Hepatocyte (in vitro differentiated cells): ENCODE measurements at regions not wholly inside any gene's neighbourhood (a gene's known extent, or its start where the extent isn't known, plus 50 kb on each side); places are given as distances from the start of the nearest gene placed in this dataset.

ENCODE experiments used
- DNase-seq: peaks from one replicate; pipeline ENCODE4 v3.0.0-alpha.2; 2016; ENCODE audit warnings: low spot score
- H2AFZ ChIP-seq: fragments of 200-600 bp; sonication (generic); 2 replicates; pipeline ENCODE4 v1.6.0; 2016; ENCODE audit warnings: antibody characterized with exemption, mild to moderate bottlenecking
- H3K27ac ChIP-seq: fragments of 200-600 bp; sonication (generic); 2 replicates; pipeline ENCODE4 v1.5.1; 2016; ENCODE audit warnings: mild to moderate bottlenecking
- H3K27me3 ChIP-seq: fragments of 200-600 bp; sonication (generic); 2 replicates; pipeline ENCODE4 v1.6.1; 2016
- H3K36me3 ChIP-seq: fragments of 200-600 bp; sonication (generic); replicated peaks from 2 replicates; pipeline ENCODE4 v1.5.1; 2016; ENCODE audit warnings: low read depth; ENCODE audit not compliant: insufficient read depth
- H3K4me1 ChIP-seq: fragments of 200-600 bp; sonication (generic); 2 replicates; pipeline ENCODE4 v1.5.1; 2016; ENCODE audit warnings: mild to moderate bottlenecking, moderate library complexity; ENCODE audit not compliant: insufficient read depth
- H3K4me2 ChIP-seq: fragments of 200-600 bp; sonication (generic); 2 replicates; pipeline ENCODE4 v1.6.0; 2016
- H3K4me3 ChIP-seq: fragments of 200-600 bp; sonication (generic); 2 replicates; pipeline ENCODE4 v1.5.1; 2016; ENCODE audit warnings: mild to moderate bottlenecking
- H3K79me2 ChIP-seq: fragments of 200-600 bp; sonication (generic); 2 replicates; pipeline ENCODE4 v1.6.0; 2017; ENCODE audit warnings: mild to moderate bottlenecking
- H3K9me2 ChIP-seq: fragments of 200-600 bp; sonication (generic); replicated peaks from 2 replicates; pipeline ENCODE4 v1.6.0; 2017; ENCODE audit warnings: mild to moderate bottlenecking; ENCODE audit not compliant: insufficient read depth
- H3K9me3 ChIP-seq: fragments of 200-600 bp; sonication (generic); 2 replicates; pipeline ENCODE4 v1.5.1; 2016; ENCODE audit warnings: low read depth, mild to moderate bottlenecking
- H4K20me1 ChIP-seq: fragments of 200-600 bp; sonication (generic); 2 replicates; pipeline ENCODE4 v1.6.0; 2016; ENCODE audit warnings: mild to moderate bottlenecking; ENCODE audit not compliant: insufficient read depth, poor library complexity, severe bottlenecking
- EZH2 ChIP-seq: fragments of 200-600 bp; sonication (generic); IDR thresholded peaks from 2 replicates; pipeline ENCODE4 v1.6.1; 2016; ENCODE audit warnings: antibody characterized with exemption, mild to moderate bottlenecking, borderline replicate concordance
- EZH2phosphoT487 ChIP-seq: fragments of 200-600 bp; sonication (generic); IDR thresholded peaks from one replicate; pipeline ENCODE4 v1.6.1; 2018; ENCODE audit warnings: antibody characterized with exemption, mild to moderate bottlenecking, low read depth, moderate library complexity; ENCODE audit not compliant: unreplicated experiment, severe bottlenecking
- WGBS: methylation state at CpG from one replicate; pipeline ENCODE4 v1.1.6; 2016; ENCODE audit warnings: low lambda C conversion rate; ENCODE audit errors: missing lambda C conversion rate; 5-methylcytosine and 5-hydroxymethylcytosine counted together
- TF ChIP-seq, protein P1 (sequence below): fragments of 200-600 bp; sonication (generic); IDR thresholded peaks from 2 replicates; pipeline ENCODE4 v1.5.1; 2016; ENCODE audit warnings: antibody characterized with exemption, mild to moderate bottlenecking; ENCODE audit not compliant: poor library complexity

DNA sequence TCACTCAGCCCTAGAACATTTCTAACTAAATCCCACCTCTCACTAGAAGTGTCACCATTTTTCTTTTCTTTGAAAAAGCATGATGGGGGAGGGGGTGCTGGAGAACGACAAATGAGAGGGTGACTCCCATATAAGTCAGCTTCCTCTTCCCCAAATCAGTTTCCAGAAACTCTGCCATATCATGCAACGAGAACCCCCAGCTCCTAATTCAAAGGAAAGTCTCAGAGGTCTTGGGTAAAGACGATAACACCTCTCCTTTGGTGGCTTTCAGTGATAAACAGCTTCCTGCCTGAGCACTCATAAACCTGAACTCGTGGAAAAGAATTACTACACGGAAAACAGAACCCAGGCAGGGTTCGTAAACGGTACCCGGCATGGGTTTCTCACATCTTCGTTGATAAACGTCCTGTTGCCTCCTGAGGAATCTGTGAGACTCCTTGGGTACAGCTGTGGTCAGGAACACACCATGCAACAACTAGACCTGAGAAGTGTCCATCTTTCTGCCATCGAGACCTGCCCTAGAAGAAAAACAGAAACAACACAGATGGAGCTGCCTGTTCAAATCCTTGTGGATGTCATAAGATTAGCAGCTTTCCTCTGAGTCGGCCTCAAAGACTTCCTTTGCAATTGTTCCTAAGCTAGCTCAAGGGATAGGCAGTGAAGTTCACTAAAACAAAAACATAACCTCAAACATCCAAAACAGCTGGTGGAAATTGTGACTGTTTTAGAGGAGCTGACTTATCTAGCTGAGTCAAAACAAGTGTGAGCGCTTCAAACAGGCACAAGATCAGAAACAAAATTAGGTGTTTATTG lies 185.8 kb upstream of the PRDM1 start:
- peaks cover 16% of the 10 kb centered on the region for H3K4me1 ChIP-seq
- H3K27ac ChIP-seq: no peak overlapping the region
- no peaks in the 10 kb centered on the region for H3K9me3 ChIP-seq
- TF ChIP-seq EZH2phosphoT487 (no peak), EZH2 (no peak)
- TF ChIP-seq, protein P1, sequence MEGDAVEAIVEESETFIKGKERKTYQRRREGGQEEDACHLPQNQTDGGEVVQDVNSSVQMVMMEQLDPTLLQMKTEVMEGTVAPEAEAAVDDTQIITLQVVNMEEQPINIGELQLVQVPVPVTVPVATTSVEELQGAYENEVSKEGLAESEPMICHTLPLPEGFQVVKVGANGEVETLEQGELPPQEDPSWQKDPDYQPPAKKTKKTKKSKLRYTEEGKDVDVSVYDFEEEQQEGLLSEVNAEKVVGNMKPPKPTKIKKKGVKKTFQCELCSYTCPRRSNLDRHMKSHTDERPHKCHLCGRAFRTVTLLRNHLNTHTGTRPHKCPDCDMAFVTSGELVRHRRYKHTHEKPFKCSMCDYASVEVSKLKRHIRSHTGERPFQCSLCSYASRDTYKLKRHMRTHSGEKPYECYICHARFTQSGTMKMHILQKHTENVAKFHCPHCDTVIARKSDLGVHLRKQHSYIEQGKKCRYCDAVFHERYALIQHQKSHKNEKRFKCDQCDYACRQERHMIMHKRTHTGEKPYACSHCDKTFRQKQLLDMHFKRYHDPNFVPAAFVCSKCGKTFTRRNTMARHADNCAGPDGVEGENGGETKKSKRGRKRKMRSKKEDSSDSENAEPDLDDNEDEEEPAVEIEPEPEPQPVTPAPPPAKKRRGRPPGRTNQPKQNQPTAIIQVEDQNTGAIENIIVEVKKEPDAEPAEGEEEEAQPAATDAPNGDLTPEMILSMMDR: no peak
- 62% methylated on average over 13 of the region's 13 CpGs for WGBS
- H3K9me2 ChIP-seq: no peaks in the 10 kb centered on the region
- H2AFZ ChIP-seq: no peak overlapping the region
- no peaks in the 10 kb centered on the region for H3K36me3 ChIP-seq
- no peaks in the 10 kb centered on the region for H4K20me1 ChIP-seq
- no peaks in the 10 kb centered on the region for H3K79me2 ChIP-seq
- no peak overlapping the region for H3K4me2 ChIP-seq
- H3K4me3 ChIP-seq: no peak overlapping the region
- no peaks in the 10 kb centered on the region for H3K27me3 ChIP-seq
- no peak for DNase-seq

DNA sequence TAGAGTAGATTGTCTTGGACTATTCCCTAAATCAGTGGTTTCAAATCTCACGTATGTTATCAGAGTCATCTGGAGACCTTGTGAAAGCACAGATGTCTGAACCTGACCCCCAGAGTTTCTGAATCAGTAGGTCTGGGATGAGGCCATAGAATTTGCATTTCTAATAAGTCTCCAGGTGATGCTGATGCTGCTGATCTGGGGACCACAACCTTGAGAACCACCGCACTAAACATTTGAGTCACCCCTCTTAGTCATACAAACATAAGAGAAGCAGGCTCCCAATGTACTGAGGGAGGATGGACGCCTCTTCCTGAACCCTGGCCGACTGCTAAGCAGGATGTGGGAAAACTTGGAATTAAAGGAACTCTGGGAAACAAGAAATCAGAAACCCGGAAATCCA lies 187.8 kb upstream of the PRDM1 start:
- Histone ChIP-seq H3K4me2 (no peak overlapping the region), H3K79me2 (no peaks in the 10 kb centered on the region), H3K36me3 (no peaks in the 10 kb centered on the region), H3K4me3 (no peak overlapping the region), H3K27ac (no peak overlapping the region), H3K4me1 (peaks cover 16% of the 10 kb centered on the region), H3K27me3 (no peaks in the 10 kb centered on the region), H2AFZ (no peak overlapping the region), H3K9me3 (no peaks in the 10 kb centered on the region), H4K20me1 (no peaks in the 10 kb centered on the region), H3K9me2 (no peaks in the 10 kb centered on the region)
- TF ChIP-seq EZH2phosphoT487 (no peak), EZH2 (no peak)
- TF ChIP-seq, protein P1: no peak
- 91% methylated on average over 5 of the region's 5 CpGs for WGBS
- no peak for DNase-seq

DNA sequence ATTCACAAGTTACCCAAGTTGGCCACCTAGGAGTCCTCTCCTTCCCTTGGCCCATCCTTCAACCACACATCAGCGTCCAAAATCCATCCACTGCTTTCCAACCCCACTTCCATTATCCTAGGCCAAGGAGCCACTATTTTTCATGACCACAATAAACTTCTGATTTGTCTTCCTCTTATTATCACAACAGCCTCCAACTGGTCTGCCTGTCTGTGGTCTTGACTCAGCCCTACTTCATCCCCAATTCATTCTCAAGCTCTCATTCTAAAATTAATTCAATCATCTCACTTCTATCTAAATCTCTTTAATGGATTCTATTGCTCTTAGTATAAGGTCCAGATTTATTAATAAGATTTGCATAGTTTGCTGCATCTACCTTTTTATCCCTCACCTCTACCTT lies 189.0 kb upstream of the PRDM1 start:
- TF ChIP-seq, protein P1: no peak
- no peak for TF ChIP-seq EZH2phosphoT487
- TF ChIP-seq EZH2: no peak
- Histone ChIP-seq H3K4me3 (no peak overlapping the region), H3K27me3 (no peaks in the 10 kb centered on the region), H3K27ac (no peak overlapping the region), H3K36me3 (no peaks in the 10 kb centered on the region), H4K20me1 (no peaks in the 10 kb centered on the region), H3K9me2 (no peaks in the 10 kb centered on the region), H3K4me1 (peaks cover 16% of the 10 kb centered on the region), H3K4me2 (peak overlapping the region; percentile 66), H3K9me3 (no peaks in the 10 kb centered on the region), H2AFZ (no peak overlapping the region), H3K79me2 (no peaks in the 10 kb centered on the region)
- no peak for DNase-seq
- WGBS: 96% methylated on average over 1 of the region's 1 CpG
